ENCODE measurements at regions not wholly inside any gene's neighbourhood (a gene's known extent, or its start where the extent isn't known, plus 50 kb on each side); places are given as distances from the start of the nearest gene placed in this dataset.
"Not testable (repeated sequence)": the region's sequence is repeated elsewhere in the genome, so short reads cannot be mapped to it uniquely, and the experiment has no call there.

DNA sequence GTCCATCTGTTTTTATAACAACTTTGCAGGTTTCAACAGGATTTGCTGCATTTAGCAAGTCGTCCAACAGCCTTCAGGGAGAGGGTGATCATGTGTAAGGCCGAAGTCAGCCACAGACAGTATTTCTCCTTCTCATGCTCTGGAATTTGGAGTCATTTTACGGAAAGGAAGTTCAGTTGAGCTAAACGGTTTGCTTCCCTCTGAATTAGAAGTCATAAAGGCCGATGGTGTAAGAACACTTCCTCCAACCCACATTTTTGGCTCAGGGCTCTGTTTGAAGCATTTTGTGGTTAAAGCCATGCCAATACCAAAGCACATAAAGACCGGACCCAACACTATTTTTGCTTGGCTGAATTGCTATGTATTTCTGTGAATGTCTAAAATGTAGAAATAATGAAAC, 129.5 kb downstream of the TMEM182 start:
- Histone ChIP-seq H3K36me3 (no peaks in the 10 kb centered on the region), H3K27ac (replicated peaks) (no peak overlapping the region), H3K27me3 (ENCODE audit: low read depth) (peaks cover 4% of the 10 kb centered on the region), H3K9me3 (replicated peaks) (no peaks in the 10 kb centered on the region), H3K4me3 (no peak overlapping the region), H3K4me1 (no peaks in the 10 kb centered on the region)
- TF ChIP-seq, protein P1, sequence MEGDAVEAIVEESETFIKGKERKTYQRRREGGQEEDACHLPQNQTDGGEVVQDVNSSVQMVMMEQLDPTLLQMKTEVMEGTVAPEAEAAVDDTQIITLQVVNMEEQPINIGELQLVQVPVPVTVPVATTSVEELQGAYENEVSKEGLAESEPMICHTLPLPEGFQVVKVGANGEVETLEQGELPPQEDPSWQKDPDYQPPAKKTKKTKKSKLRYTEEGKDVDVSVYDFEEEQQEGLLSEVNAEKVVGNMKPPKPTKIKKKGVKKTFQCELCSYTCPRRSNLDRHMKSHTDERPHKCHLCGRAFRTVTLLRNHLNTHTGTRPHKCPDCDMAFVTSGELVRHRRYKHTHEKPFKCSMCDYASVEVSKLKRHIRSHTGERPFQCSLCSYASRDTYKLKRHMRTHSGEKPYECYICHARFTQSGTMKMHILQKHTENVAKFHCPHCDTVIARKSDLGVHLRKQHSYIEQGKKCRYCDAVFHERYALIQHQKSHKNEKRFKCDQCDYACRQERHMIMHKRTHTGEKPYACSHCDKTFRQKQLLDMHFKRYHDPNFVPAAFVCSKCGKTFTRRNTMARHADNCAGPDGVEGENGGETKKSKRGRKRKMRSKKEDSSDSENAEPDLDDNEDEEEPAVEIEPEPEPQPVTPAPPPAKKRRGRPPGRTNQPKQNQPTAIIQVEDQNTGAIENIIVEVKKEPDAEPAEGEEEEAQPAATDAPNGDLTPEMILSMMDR (IDR thresholded peaks at IDR 0.05; ENCODE audit: borderline replicate concordance), result no peak
- DNase-seq, result no peak
- intact Hi-C loops (cut with micrococcal nuclease), result no loop called here

GRCh38 chr2:102892698-102893310, 131.0 kb downstream of the TMEM182 start:
- H3K27ac ChIP-seq (replicated peaks), result no peak overlapping the region
- no peak overlapping the region for H3K4me3 ChIP-seq
- no peak for DNase-seq
- H3K27me3 ChIP-seq (ENCODE audit: low read depth), result peaks cover 4% of the 10 kb centered on the region
- TF ChIP-seq, protein P1 (IDR thresholded peaks at IDR 0.05; ENCODE audit: borderline replicate concordance), result no peak
- H3K9me3 ChIP-seq (replicated peaks), result no peaks in the 10 kb centered on the region
- no peaks in the 10 kb centered on the region for H3K36me3 ChIP-seq
- intact Hi-C loops (cut with micrococcal nuclease), result no loop called here
- no peaks in the 10 kb centered on the region for H3K4me1 ChIP-seq

DNA sequence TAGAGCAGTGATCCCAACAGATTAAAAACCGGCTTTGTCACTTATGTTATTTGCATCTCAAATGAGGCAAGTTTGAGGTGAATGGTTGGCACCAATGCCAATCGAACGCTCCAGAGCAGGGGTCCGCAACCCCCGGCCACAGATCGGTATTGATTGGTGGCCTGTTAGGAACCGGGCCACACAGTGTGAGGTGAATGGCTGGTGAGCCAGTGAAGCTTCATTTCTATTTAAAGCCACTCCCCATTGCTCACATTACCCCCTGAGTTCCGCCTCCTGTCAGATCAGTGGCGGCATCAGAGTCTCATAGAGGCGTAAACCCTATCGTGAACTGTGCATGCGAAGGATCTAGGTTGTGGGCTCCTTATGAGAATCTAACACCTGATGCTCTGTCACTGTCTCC, 132.0 kb downstream of the TMEM182 start:
- Histone ChIP-seq H3K27me3 (ENCODE audit: low read depth) (peaks cover 4% of the 10 kb centered on the region), H3K36me3 (no peaks in the 10 kb centered on the region), H3K27ac (replicated peaks) (no peak overlapping the region), H3K9me3 (replicated peaks) (no peaks in the 10 kb centered on the region), H3K4me3 (no peak overlapping the region), H3K4me1 (no peaks in the 10 kb centered on the region)
- no peak for DNase-seq
- intact Hi-C loops (cut with micrococcal nuclease), result no loop called here
- TF ChIP-seq, protein P1 (IDR thresholded peaks at IDR 0.05; ENCODE audit: borderline replicate concordance), result no peak

GRCh38 chr2:102895376-102895775, 133.5 kb downstream of the TMEM182 start:
- TF ChIP-seq, protein P1 (IDR thresholded peaks at IDR 0.05; ENCODE audit: borderline replicate concordance), result no peak
- no peaks in the 10 kb centered on the region for H3K4me1 ChIP-seq
- no peaks in the 10 kb centered on the region for H3K9me3 ChIP-seq (replicated peaks)
- no peak overlapping the region for H3K27ac ChIP-seq (replicated peaks)
- no peaks in the 10 kb centered on the region for H3K36me3 ChIP-seq
- no peak for DNase-seq
- no peaks in the 10 kb centered on the region for H3K27me3 ChIP-seq (ENCODE audit: low read depth)
- no peak overlapping the region for H3K4me3 ChIP-seq
- intact Hi-C loops (cut with micrococcal nuclease), result no loop called here

DNA sequence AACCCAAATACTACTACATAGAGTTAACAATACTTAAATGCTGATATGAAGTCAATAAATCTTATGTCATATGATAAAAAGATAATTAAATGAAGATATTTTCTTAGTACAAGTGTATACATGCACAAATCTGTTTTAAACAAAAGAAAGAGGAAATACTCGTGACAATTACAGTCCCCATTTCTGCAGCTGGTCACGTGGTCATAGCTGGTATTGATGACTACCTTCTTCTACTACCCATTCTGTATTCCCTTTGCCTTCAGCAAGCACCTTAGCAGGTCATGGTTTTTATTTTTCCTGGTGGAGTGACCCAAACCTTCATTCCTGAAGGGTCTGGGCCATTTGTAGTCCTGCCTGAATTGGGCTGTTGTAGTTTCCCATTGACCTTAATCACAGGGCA, 147.4 kb downstream of the TMEM182 start:
- H3K4me3 ChIP-seq; intact Hi-C loops (cut with micrococcal nuclease); H3K36me3 ChIP-seq: not testable (repeated sequence)

DNA sequence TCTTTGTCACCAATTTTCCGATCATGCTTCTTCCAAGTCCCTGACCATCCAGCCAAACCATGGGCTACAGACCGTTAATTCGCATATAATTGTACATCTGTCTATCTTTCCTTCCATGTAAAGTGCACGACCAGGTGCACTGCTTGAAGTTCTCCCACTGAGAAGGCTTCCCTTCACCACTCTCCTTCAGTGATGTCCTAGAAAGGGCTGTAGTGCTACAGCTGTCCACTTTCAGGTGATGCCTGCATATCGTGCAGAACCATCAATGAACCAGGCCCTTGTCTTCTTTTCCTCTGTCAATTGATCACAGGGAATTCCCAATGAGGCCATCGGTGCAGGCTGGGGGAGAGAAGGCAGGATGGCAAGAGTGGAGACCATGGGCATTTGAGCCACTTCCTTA, 148.9 kb downstream of the TMEM182 start:
- H3K36me3 ChIP-seq, result no peaks in the 10 kb centered on the region
- no peaks in the 10 kb centered on the region for H3K27me3 ChIP-seq (ENCODE audit: low read depth)
- no peaks in the 10 kb centered on the region for H3K9me3 ChIP-seq (replicated peaks)
- H3K27ac ChIP-seq (replicated peaks), result no peak overlapping the region
- intact Hi-C loops (cut with micrococcal nuclease), result no loop called here
- H3K4me1 ChIP-seq, result no peaks in the 10 kb centered on the region
- DNase-seq, result no peak
- H3K4me3 ChIP-seq, result no peak overlapping the region
- TF ChIP-seq, protein P1 (IDR thresholded peaks at IDR 0.05; ENCODE audit: borderline replicate concordance), result no peak

More for the DNA sequence above, 147.4 kb downstream of the TMEM182 start:
- H3K4me1 ChIP-seq; H3K27me3 ChIP-seq (ENCODE audit: low read depth); H3K27ac ChIP-seq (replicated peaks); H3K9me3 ChIP-seq (replicated peaks); DNase-seq: not testable (repeated sequence)

Measured in left ventricle myocardium inferior (tissue), 1 donor.